A549 (cell line): ENCODE measurements at regions not wholly inside any gene's neighbourhood (a gene's known extent, or its start where the extent isn't known, plus 50 kb on each side); places are given as distances from the start of the nearest gene placed in this dataset.

Source experiments
- EP300 ChIP-seq, 2 experiments: fragments of >200 bp; sonication (Bioruptor Twin); formaldehyde crosslinking; IDR thresholded peaks; 2 replicates in 1 of 2; 3 replicates in 1 of 2; pipeline ENCODE4 v1.6.1; 2016 to 2017
- GATA3 ChIP-seq: IDR thresholded peaks from 2 replicates; pipeline ENCODE4 v1.6.1; 2012; ENCODE audit warnings: borderline replicate concordance
- POLR2A ChIP-seq: IDR thresholded peaks from 2 replicates; pipeline ENCODE4 v1.6.1; 2012; ENCODE audit warnings: mild to moderate bottlenecking, low read length
- RAD21 ChIP-seq, 2 experiments: fragments of >200 bp in 1 of 2; sonication (Bioruptor Twin) in 1 of 2; formaldehyde crosslinking in 1 of 2; IDR thresholded peaks in 1 of 2; conservative IDR thresholded peaks in 1 of 2; 2 replicates in 1 of 2; 3 replicates in 1 of 2; pipeline ENCODE4 v1.6.1; 2012 to 2018; ENCODE audit warnings: inconsistent platforms in 1 of 2
- TF ChIP-seq, protein P1 (sequence below): fragments of >200 bp; sonication (Bioruptor Twin); formaldehyde crosslinking; IDR thresholded peaks from 3 replicates; pipeline ENCODE4 v1.5.1; 2016

DNA sequence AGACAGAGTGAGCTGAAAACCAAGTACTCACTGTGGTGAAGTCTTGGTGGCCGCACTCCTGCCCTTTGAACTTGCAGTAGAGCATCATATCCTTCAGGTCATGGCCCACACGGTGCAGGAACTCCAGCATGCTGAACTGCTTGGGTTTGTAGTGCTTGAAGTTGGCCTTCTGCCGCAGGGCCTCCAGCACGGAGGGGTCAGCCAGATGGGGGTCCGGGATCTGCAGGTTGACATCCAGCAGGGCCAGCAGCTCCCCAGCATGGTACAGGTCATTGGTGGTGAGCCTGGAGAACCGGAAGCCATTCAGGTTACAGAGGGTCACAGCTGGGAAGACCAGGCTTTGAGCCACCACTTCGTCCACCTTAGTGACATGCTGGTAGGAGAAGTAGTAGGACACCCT, 99.1 kb upstream of the CCL2 start:
- TF ChIP-seq EP300 (IDR thresholded peaks at IDR 0.05) (no peak), POLR2A (no peak), GATA3 (no peak), RAD21 (conservative IDR thresholded peaks at IDR 0.05 in 1 of 2, IDR thresholded peaks at IDR 0.05 in 1 of 2) (no peak)
- TF ChIP-seq, protein P1, sequence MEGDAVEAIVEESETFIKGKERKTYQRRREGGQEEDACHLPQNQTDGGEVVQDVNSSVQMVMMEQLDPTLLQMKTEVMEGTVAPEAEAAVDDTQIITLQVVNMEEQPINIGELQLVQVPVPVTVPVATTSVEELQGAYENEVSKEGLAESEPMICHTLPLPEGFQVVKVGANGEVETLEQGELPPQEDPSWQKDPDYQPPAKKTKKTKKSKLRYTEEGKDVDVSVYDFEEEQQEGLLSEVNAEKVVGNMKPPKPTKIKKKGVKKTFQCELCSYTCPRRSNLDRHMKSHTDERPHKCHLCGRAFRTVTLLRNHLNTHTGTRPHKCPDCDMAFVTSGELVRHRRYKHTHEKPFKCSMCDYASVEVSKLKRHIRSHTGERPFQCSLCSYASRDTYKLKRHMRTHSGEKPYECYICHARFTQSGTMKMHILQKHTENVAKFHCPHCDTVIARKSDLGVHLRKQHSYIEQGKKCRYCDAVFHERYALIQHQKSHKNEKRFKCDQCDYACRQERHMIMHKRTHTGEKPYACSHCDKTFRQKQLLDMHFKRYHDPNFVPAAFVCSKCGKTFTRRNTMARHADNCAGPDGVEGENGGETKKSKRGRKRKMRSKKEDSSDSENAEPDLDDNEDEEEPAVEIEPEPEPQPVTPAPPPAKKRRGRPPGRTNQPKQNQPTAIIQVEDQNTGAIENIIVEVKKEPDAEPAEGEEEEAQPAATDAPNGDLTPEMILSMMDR, result no peak
